ENCODE measurements at regions not wholly inside any gene's neighbourhood (a gene's known extent, or its start where the extent isn't known, plus 50 kb on each side); places are given as distances from the start of the nearest gene placed in this dataset.

DNA sequence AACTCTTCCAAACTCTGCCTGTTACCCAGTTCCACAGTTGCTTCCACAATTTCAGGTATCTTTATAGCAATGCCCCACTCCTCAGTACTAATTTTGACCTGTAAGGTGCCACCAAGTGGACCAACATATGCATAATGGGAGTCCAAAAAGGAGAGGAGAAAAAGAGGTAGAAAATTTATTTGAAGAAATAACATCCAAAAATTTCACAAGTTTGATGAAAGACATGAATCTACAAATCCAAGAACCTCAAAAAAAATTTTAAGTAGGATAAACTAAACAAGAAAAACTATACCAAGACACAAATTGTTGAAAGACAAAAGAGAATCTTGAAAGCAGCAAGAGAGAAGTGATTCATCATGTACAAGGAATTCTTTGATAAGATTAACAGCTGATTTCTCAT is 79.8 kb downstream of the BARX1 start:
- no peak for DNase-seq

- DNase-seq, result no peak
Observed at GRCh38 chr9:93874242-93874641, 80.9 kb downstream of the BARX1 start.

GRCh38 chr9:93871286-93871685 is 83.9 kb downstream of the BARX1 start:
- no peak for DNase-seq

- no peak for DNase-seq
Observed at GRCh38 chr9:93869863-93870262, 85.3 kb downstream of the BARX1 start.

- DNase-seq, result no peak
Observed at GRCh38 chr9:93869088-93869487, 86.1 kb downstream of the BARX1 start.

- DNase-seq, result no peak
Observed at GRCh38 chr9:93865716-93866115, 89.4 kb downstream of the BARX1 start.

GRCh38 chr9:93865245-93865644 is 89.9 kb downstream of the BARX1 start:
- no peak for DNase-seq

DNA sequence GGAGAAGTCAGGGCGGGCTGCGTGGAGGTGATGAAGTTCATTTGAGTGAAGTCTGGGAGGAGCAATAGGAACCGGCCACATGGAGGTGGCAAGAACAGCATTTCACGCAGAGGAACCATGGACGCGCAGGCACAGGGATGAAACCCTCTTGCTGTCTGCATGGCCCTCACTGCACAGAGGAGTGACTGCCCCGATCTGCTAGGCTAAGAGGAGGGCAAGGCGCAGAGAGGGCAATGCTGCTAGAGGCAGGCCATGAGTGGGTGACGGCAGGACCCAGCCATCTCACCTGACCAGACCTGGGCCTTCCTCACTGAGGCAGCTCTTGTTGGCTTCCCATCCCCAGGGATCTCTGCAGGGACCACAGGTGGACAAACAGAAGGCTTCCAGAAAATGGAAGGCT is 90.3 kb downstream of the BARX1 start:
- no peak for DNase-seq

DNA sequence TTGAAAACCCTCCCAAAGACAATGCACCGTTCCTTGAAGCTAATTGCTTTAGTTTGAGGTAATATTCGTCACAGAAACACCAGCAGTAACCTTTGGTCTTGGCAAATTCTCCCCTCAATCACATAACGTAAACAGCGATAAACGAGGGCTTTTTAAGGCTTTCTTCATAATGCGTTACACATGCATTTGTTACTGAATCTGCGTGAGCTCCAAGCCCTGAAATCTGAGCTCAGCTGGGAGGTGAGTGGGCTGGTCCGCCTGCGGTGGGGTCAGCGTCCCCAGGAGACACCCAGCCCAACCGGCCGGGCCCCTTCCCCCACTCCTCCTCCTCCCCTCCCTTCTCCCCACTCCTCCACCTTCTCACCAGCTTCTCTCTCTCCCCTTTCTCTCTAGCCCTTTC is 91.1 kb downstream of the BARX1 start:
- no peak for DNase-seq

DNA sequence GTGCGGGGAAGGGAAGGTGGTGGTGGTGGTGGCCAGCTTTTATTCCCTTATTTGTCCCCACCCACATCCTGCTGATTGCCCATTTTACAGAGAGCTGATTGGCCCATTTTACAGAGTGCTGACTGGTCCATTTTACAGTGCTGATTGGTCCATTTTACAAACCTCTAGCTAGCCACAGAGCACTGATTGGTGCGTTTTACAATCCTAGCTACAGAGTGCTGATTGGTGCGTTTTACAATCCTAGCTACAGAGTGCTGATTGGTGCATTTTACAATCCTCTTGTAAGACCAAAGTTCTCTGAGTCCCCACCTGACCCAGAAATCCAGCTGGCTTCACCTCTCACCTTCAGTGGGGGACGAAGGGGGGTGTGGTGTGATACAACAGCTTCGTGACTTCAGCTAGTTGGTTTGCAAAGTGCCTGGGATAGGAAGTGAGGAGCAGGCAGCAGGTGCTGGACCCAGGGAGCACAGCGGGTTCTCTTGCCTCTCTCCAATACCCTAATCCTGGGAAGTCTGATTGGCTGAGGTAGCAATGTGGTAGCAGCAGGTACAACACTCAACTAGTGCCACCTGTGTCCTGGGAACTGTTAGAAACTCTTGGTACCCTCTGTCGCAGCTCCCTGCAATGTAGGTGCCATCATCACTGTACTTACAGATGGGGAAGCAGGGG is 92.1 kb downstream of the BARX1 start:
- no peak for DNase-seq

- DNase-seq, result no peak
Observed at GRCh38 chr9:93861736-93862358, 93.3 kb downstream of the BARX1 start.

- no peak for DNase-seq
Observed at GRCh38 chr9:93860694-93861658, 94.2 kb downstream of the BARX1 start.

DNA sequence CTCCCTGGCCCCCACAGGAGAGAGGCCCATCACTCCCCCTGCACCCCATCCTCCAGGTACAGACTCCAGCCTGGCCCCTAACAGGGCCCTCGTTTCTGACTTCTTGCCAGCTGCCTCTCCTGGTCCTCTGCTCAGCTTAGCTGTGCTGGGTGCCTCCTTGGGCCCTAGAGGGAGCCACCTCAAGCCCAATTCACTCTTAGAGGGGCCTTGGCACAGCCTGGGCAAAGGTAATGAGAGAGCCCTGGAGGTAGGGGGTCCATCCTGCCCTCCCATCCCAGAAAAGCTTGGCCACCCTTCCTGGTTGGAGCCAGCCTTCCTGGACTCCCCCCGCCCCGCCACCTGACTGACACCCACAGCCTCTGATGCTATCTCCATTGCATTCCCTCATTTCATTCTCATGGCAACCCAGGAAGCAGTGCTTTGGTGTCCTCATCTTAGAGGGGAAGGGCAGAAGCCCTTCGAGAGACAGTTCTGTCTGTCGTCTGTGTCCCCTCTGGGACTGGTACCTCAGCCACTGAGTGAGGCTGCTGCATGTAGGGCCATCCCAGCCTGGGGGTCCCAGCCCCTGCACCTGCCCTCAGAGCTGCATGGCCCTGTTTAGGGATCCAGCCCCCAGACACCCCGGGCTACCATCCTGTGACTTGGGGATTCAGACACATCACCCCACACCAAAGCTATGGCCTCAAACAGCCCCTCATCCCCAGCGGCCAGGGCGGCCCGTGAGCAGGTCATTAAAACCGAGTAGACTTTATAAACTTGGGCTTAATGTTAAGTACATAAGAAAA is 95.5 kb downstream of the BARX1 start:
- DNase-seq, result no peak

GRCh38 chr9:93857528-93857927 is 97.6 kb downstream of the BARX1 start:
- no peak for DNase-seq

- no peak for DNase-seq
Observed at GRCh38 chr9:93852728-93853127, 102.4 kb downstream of the BARX1 start.

DNA sequence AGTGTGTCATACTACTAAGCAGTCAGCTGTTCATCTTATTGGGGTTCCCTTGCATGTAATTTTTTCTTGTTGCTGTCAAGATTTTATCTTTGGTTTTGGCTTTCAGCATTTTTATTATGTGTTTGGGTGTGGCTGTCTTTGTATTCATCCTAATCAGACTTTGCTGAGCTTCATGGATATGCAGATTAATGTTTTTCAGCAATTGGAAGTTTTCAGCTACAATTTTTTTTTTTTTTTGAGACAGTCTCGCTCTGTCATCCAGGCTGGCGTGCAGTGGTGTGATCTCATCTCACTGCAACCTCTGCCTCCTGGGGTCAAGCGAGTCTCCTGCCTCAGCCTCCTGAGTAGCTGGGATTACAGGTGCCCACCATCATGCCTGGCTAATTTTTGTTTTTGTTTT is 108.8 kb downstream of the BARX1 start:
- DNase-seq, result no peak

DNA sequence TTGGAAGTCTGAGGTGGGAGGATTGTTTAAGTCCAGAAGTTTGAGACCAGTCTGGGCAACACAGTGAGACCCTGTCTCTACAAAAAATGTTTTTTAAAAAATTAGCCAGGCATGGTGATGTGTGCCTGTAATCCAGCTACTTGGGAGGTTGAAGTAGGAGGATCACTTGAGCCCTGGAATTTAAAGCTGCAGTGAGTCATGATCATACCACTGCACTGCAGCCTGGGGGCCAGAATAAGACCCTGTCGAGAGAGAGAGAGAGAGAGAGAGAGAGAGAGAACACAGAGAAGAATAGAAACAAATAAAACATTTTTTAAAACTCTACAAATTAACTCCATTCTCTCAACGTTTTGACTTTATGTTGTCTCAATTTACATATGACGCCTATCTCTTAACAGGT is 111.8 kb downstream of the BARX1 start:
- no peak for DNase-seq

DNA sequence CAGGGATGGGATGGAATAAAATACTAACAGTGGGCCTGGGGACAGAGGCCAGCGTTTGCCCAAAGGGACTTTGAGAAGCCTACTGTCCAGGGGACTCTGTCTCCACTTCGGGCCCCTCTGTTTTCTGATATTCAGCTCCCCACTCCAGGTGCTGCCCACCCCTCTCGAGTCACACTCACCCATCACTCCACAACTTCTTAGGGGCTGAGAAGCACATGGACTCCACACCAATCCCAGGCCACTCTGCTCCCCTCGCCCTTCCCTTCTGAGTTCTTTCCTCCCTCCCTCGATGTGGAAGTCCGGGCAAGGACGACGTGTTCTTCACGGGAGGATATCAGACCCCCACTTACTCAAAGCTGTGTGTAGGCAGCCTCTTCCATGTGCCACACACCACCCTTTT is 124.5 kb downstream of the BARX1 start:
- DNase-seq, result no peak

- no peak for DNase-seq
Observed at GRCh38 chr9:93830012-93830596, 125.1 kb downstream of the BARX1 start.

GRCh38 chr9:93829271-93830011 is 125.7 kb downstream of the BARX1 start:
- no peak for DNase-seq

DNA sequence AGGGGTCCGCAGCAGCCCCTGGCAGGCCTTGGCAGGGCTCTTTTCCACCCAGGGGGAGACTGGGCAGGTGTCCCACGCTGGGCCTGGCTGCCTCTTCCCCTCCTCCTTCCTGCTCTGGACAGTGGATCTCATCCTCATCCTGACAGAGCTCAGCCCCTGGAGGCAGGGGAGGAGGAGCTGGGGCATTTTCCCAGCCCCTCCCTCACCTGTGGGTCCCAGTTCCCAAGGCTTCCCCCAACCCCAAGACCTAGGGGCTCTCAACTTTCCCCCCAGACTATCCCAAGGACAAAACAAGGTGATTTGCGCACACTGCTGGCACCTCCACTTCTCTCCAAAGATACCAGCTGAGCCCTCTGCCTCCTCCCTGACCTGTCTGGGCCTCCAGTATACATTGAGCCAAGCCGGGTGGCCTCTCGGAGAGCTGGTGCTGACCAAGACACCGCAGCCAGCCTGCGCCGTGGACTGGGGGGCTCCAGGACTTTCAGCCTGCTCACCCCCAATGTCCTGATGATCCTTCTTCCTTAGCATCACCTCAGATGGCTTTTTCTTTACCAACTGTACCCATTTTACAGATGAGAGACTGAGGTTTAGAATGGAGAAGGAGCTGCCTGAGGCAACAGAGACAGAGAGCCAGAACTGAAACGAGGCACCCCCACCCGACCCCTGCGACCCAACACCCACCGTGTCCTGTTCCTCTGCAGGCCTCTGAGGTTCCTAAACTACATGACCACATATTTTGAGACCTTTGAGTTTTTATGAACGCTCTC is 126.6 kb downstream of the BARX1 start:
- no peak for DNase-seq
